Karpas-422 (cell line): ENCODE measurements at regions not wholly inside any gene's neighbourhood (a gene's known extent, or its start where the extent isn't known, plus 50 kb on each side); places are given as distances from the start of the nearest gene placed in this dataset.

Experiments used
- DNase-seq: peaks from one replicate; pipeline ENCODE4 v3.0.0-alpha.2; 2015
- H2AFZ ChIP-seq: fragments of 200-600 bp; sonication (generic); 2 replicates; pipeline ENCODE4 v1.6.1; 2014; ENCODE audit warnings: antibody characterized with exemption, low read length, mixed read lengths
- H3K27ac ChIP-seq: fragments of 200-600 bp; sonication (generic); 2 replicates; pipeline ENCODE4 v1.5.1; 2014; ENCODE audit warnings: mild to moderate bottlenecking, low read length, moderate library complexity
- H3K27me3 ChIP-seq: fragments of 200-600 bp; sonication (generic); 2 replicates; pipeline ENCODE4 v1.6.1; 2014; ENCODE audit warnings: low read length, mixed read lengths
- H3K36me3 ChIP-seq: fragments of 200-600 bp; sonication (generic); 2 replicates; pipeline ENCODE4 v1.6.1; 2014; ENCODE audit warnings: low read length, mixed read lengths; ENCODE audit not compliant: insufficient read depth
- H3K4me1 ChIP-seq: fragments of 200-600 bp; sonication (generic); 2 replicates; pipeline ENCODE4 v1.6.1; 2014; ENCODE audit warnings: mild to moderate bottlenecking, low read length, mixed read lengths
- H3K4me2 ChIP-seq: fragments of 200-600 bp; sonication (generic); 2 replicates; pipeline ENCODE4 v1.6.1; 2014; ENCODE audit warnings: low read length, low read depth, mild to moderate bottlenecking; ENCODE audit not compliant: poor library complexity, severe bottlenecking
- H3K4me3 ChIP-seq: fragments of 200-600 bp; sonication (generic); 2 replicates; pipeline ENCODE4 v1.5.1; 2014; ENCODE audit warnings: mild to moderate bottlenecking, antibody characterized with exemption, low read length, mixed read lengths
- H3K79me2 ChIP-seq: fragments of 200-600 bp; sonication (generic); 2 replicates; pipeline ENCODE4 v1.6.1; 2014; ENCODE audit warnings: mild to moderate bottlenecking, low read length, mixed read lengths
- H3K9ac ChIP-seq: fragments of 200-600 bp; sonication (generic); 2 replicates; pipeline ENCODE4 v1.6.0; 2014; ENCODE audit warnings: low read length
- H3K9me2 ChIP-seq: fragments of 200-600 bp; sonication (generic), shearing (Covaris generic); replicated peaks from 2 replicates; pipeline ENCODE4 v1.6.0; 2014; ENCODE audit warnings: mild to moderate bottlenecking, low read length, moderate library complexity; ENCODE audit not compliant: insufficient read depth
- H3K9me3 ChIP-seq: fragments of 300-700, 200-600 bp; sonication (generic); 2 replicates; pipeline ENCODE4 v1.6.1; 2014; ENCODE audit warnings: low read length, mixed read lengths
- H4K20me1 ChIP-seq: fragments of 200-600 bp; sonication (generic); 2 replicates; pipeline ENCODE4 v1.6.1; 2014; ENCODE audit warnings: mild to moderate bottlenecking, antibody characterized with exemption, low read length, low read depth; ENCODE audit not compliant: insufficient read depth

DNA sequence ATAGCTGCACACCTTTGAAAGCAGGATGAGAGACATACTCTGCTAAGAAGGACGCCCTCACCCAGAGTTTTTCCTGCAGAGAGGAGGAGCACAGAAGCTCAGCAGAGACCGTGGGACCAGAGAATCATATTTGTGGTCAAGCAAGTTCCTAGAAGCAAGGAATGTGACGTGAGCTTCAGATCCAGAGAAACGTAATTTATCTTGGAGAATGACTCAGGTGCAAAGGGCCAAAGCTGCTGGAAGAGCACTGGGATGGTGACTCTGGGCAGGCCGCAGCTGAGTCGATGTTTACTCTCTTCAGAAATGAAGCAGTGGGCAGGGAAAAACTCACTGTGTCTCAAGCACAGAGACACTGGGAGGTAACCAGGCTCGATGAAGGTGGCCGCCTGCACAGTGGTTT is 50.1 kb upstream of the IGFBP2 start:
- no peak overlapping the region for H3K27ac ChIP-seq
- H3K9me3 ChIP-seq, result no peaks in the 10 kb centered on the region
- no peaks in the 10 kb centered on the region for H4K20me1 ChIP-seq
- H3K9ac ChIP-seq, result no peak overlapping the region
- H3K9me2 ChIP-seq, result no peaks in the 10 kb centered on the region
- no peaks in the 10 kb centered on the region for H3K79me2 ChIP-seq
- no peak for DNase-seq
- no peaks in the 10 kb centered on the region; the same call in 1 of the 2 replicates for H3K4me1 ChIP-seq
- no peak overlapping the region for H3K4me2 ChIP-seq
- no peak overlapping the region for H3K4me3 ChIP-seq
- H3K36me3 ChIP-seq, result no peaks in the 10 kb centered on the region
- H3K27me3 ChIP-seq, result no peaks in the 10 kb centered on the region
- no peak overlapping the region for H2AFZ ChIP-seq
